K562 (cell line): ENCODE measurements at regions not wholly inside any gene's neighbourhood (a gene's known extent, or its start where the extent isn't known, plus 50 kb on each side); places are given as distances from the start of the nearest gene placed in this dataset.

Experiments used
- ATAC-seq: fragments of 200-7000 bp; cut with Tn5 transposase; 3 replicates; pipeline ENCODE4 v1.9.1; 2020; ENCODE audit warnings: moderate library complexity
- BruUV-seq: library from RNA; stranded (reverse); fragments of 400-500 nt; replicated peaks from 2 replicates; lab custom pipeline; 2021; lab: Mats Ljungman, UMichigan
- CTCF ChIA-PET: fragments of 300-600 bp; formaldehyde crosslinking; extraction: SDS; loops from one replicate; lab custom pipeline; 2021; ENCODE audit warnings: low intra/inter-chr PET ratio; lab: Yijun Ruan, JAX
- POLR2A ChIA-PET: fragments of 300-600, 350-650 bp; sonication (Branson Sonifier 250); formaldehyde crosslinking; extraction: SDS; loops from one replicate; lab custom pipeline; 2021; ENCODE audit warnings: antibody characterized with exemption, inconsistent platforms; lab: Yijun Ruan, JAX
- DNase-seq, 4 experiments: peaks; one replicate each; pipeline versions ENCODE4 v3.0.0 to v3.0.0-alpha.2; 2011 to 2018; ENCODE audit warnings: low spot score in 3 of 4, mixed read lengths in 3 of 4; ENCODE audit errors: extremely low read depth in 1 of 4
- FAIRE-seq: peaks from 2 replicates; lab custom pipeline; 2011; peaks lifted over from hg19 to GRCh38; lab: Jason Lieb, UNC
- H2AFZ ChIP-seq: 2 replicates; pipeline ENCODE4 v1.6.0; 2011; ENCODE audit warnings: low read depth, low read length, control low read depth, inconsistent platforms
- H3K27ac ChIP-seq: fragments of 200-600 bp; 3 replicates; pipeline ENCODE4 v1.8.0; 2011; ENCODE audit warnings: low read depth, mild to moderate bottlenecking, control low read depth, inconsistent platforms, low read length, moderate library complexity, mixed read lengths; ENCODE audit errors: extremely low read depth
- H3K27me3 ChIP-seq, 2 experiments: fragments of 300-600 bp in 1 of 2; 2 replicates in 1 of 2; 3 replicates in 1 of 2; pipeline versions ENCODE4 v1.6.0 to v1.8.0; 2011; ENCODE audit warnings: inconsistent platforms in 2 of 2, low read length in 2 of 2, mild to moderate bottlenecking in 1 of 2, mixed read lengths in 1 of 2, moderate library complexity in 1 of 2; ENCODE audit not compliant: control insufficient read depth in 2 of 2, insufficient read depth in 2 of 2
- H3K36me3 ChIP-seq: fragments of 300-600 bp; 3 replicates; pipeline ENCODE4 v1.8.0; 2011; ENCODE audit warnings: mild to moderate bottlenecking, low read length, inconsistent platforms; ENCODE audit not compliant: control insufficient read depth, insufficient read depth
- H3K4me1 ChIP-seq, 2 experiments: fragments of 200-600 bp in 1 of 2; replicated peaks in 1 of 2; 2 replicates in 1 of 2; 3 replicates in 1 of 2; pipeline versions ENCODE4 v1.5.1 to v1.8.0; 2011; ENCODE audit warnings: inconsistent platforms in 2 of 2, low read length in 2 of 2, mild to moderate bottlenecking in 1 of 2, mixed read lengths in 1 of 2, moderate library complexity in 1 of 2; ENCODE audit not compliant: control insufficient read depth in 2 of 2, insufficient read depth in 2 of 2
- H3K4me2 ChIP-seq: 2 replicates; pipeline ENCODE4 v1.6.1; 2011; ENCODE audit warnings: low read length, control low read depth, inconsistent platforms, mixed read lengths; ENCODE audit not compliant: insufficient read depth
- H3K4me3 ChIP-seq: fragments of 200-600 bp; sonication (generic), shearing (Covaris generic); 2 replicates; pipeline ENCODE4 v1.5.1; 2016; ENCODE audit warnings: control low read depth, inconsistent platforms
- H3K79me2 ChIP-seq: fragments of 200-600 bp; 3 replicates; pipeline ENCODE4 v1.8.0; 2011; ENCODE audit warnings: low read length, inconsistent platforms; ENCODE audit not compliant: control insufficient read depth, insufficient read depth
- H3K9ac ChIP-seq, 2 experiments: 2 replicates each; pipeline versions ENCODE4 v1.6.0 to v1.6.1; 2011; ENCODE audit warnings: low read depth in 2 of 2, low read length in 2 of 2, control low read depth in 1 of 2, inconsistent platforms in 1 of 2, mild to moderate bottlenecking in 1 of 2, mixed read lengths in 1 of 2; ENCODE audit not compliant: insufficient read depth in 1 of 2
- H3K9me1 ChIP-seq: one replicate; pipeline ENCODE4 v1.6.0; 2011; ENCODE audit warnings: inconsistent platforms, mild to moderate bottlenecking, low read length, moderate library complexity; ENCODE audit not compliant: control insufficient read depth, insufficient read depth
- H3K9me3 ChIP-seq: replicated peaks from 2 replicates; pipeline ENCODE4 v1.5.1; 2011; ENCODE audit warnings: low read depth, low read length, inconsistent platforms; ENCODE audit not compliant: control insufficient read depth, insufficient read depth
- H4K20me1 ChIP-seq: replicated peaks from 2 replicates; pipeline ENCODE4 v1.6.1; 2011; ENCODE audit warnings: low read length, inconsistent platforms, mixed read lengths; ENCODE audit not compliant: control insufficient read depth, insufficient read depth
- BACH1 ChIP-seq: fragments of 200-800 bp; sonication (Bioruptor generic); IDR thresholded peaks from 2 replicates; pipeline ENCODE4 v1.6.1; 2016; ENCODE audit warnings: missing genetic modification characterization, missing compliant biosample characterization
- CBFA2T2 ChIP-seq: fragments of 450-650 bp; conservative IDR thresholded peaks from 2 replicates; pipeline ENCODE4 v1.6.1; 2017; ENCODE audit warnings: mild to moderate bottlenecking
- FOXJ3 ChIP-seq: sonication (generic); formaldehyde crosslinking; IDR thresholded peaks from 2 replicates; pipeline ENCODE4 v1.4.0; 2020; ENCODE audit warnings: mild to moderate bottlenecking, missing genetic modification reagents
- MAZ ChIP-seq, 2 experiments: fragments of 450-650 bp in 1 of 2; sonication (generic) in 1 of 2; formaldehyde crosslinking; IDR thresholded peaks in 1 of 2; conservative IDR thresholded peaks in 1 of 2; 2 replicates each; pipeline versions ENCODE4 v1.4.0 to v1.5.0; 2020; ENCODE audit warnings: mild to moderate bottlenecking in 1 of 2, missing genetic modification reagents in 1 of 2
- MCM5 ChIP-seq: fragments of 450-650 bp; IDR thresholded peaks from 2 replicates; pipeline ENCODE4 v1.6.1; 2016; ENCODE audit warnings: low read depth
- NFATC3 ChIP-seq: fragments of 450-650 bp; IDR thresholded peaks from 2 replicates; pipeline ENCODE4 v1.6.1; 2017; ENCODE audit warnings: mild to moderate bottlenecking
- NR2F6 ChIP-seq: fragments of 450-650 bp; formaldehyde crosslinking; IDR thresholded peaks from 2 replicates; pipeline ENCODE4 v1.4.0; 2020; ENCODE audit warnings: mild to moderate bottlenecking
- PRMT5 ChIP-seq: sonication (generic); formaldehyde crosslinking; IDR thresholded peaks from 2 replicates; pipeline ENCODE4 v1.5.0; 2020; ENCODE audit warnings: missing genetic modification reagents
- RBM34 ChIP-seq: fragments of 200-400 bp; formaldehyde crosslinking; IDR thresholded peaks from 2 replicates; pipeline ENCODE4 v1.6.1; 2018; ENCODE audit warnings: low read length, borderline replicate concordance; ENCODE audit not compliant: insufficient read depth
- SIN3A ChIP-seq, 2 experiments: fragments of 150-350 bp in 1 of 2; IDR thresholded peaks; 2 replicates each; pipeline ENCODE4 v1.6.1; 2011 to 2016; ENCODE audit warnings: borderline replicate concordance in 2 of 2, low read depth in 2 of 2, low read length in 2 of 2, mild to moderate bottlenecking in 2 of 2, moderate library complexity in 2 of 2; ENCODE audit not compliant: control insufficient read depth in 1 of 2
- SMAD1 ChIP-seq: fragments of 150-350 bp; IDR thresholded peaks from 2 replicates; pipeline ENCODE4 v1.6.1; 2014; ENCODE audit warnings: low read length, low read depth; ENCODE audit not compliant: partially characterized antibody
- ZNF324 ChIP-seq: fragments of 250-450 bp; sonication (Bioruptor Pico); IDR thresholded peaks from 2 replicates; pipeline ENCODE4 v1.4.0; 2020; ENCODE audit warnings: mild to moderate bottlenecking
- ZNF584 ChIP-seq: fragments of 200-800 bp; sonication (Bioruptor generic); IDR thresholded peaks from 2 replicates; pipeline ENCODE4 v1.6.1; 2016; ENCODE audit warnings: low read depth, mild to moderate bottlenecking, missing genetic modification characterization, missing compliant biosample characterization
- ZNF780A ChIP-seq: fragments of 250-450 bp; sonication (Bioruptor Pico); IDR thresholded peaks from 2 replicates; pipeline ENCODE4 v1.5.0; 2021; ENCODE audit warnings: mild to moderate bottlenecking
- ZNF79 ChIP-seq: fragments of 250-450 bp; sonication (Bioruptor Pico); IDR thresholded peaks from 2 replicates; pipeline ENCODE4 v1.4.0; 2020; ENCODE audit warnings: low read depth, mild to moderate bottlenecking, moderate library complexity
- ZNF830 ChIP-seq: fragments of 250-450 bp; sonication (Bioruptor Pico); IDR thresholded peaks from 2 replicates; pipeline ENCODE4 v1.5.0; 2021; ENCODE audit warnings: mild to moderate bottlenecking
- WGBS: fragments of 100-300 bp; shearing (Covaris generic); methylation state at CpG from one replicate; pipeline ENCODE4 v1.1.6; 2016; ENCODE audit warnings: low coverage, mixed read lengths; ENCODE audit not compliant: insufficient coverage; ENCODE audit errors: missing lambda C conversion rate; 5-methylcytosine and 5-hydroxymethylcytosine counted together
- in situ Hi-C: fragments of 300-500 bp; cut with MboI; formaldehyde crosslinking; loops from 4 replicates; pipeline ENCODE4 v1.15.0; 2018; ENCODE audit warnings: inconsistent platforms, mixed read lengths
- intact Hi-C: fragments of 100-400 bp; cut with micrococcal nuclease; formaldehyde crosslinking; loops from 2 replicates; pipeline ENCODE4 v1.14.2; 2022
- TF ChIP-seq, protein P1 (sequence below): sonication (generic); formaldehyde crosslinking; IDR thresholded peaks from 2 replicates; pipeline ENCODE4 v1.8.0; 2022; ENCODE audit warnings: mild to moderate bottlenecking, missing genetic modification reagents
- TF ChIP-seq, protein P2 (sequence below): sonication (generic); formaldehyde crosslinking; IDR thresholded peaks from 2 replicates; pipeline ENCODE4 v1.4.0; 2020; ENCODE audit warnings: mild to moderate bottlenecking, missing genetic modification reagents
- TF ChIP-seq, protein P3 (sequence below): IDR thresholded peaks from 2 replicates; pipeline ENCODE4 v1.6.1; 2011; ENCODE audit not compliant: insufficient read length; ENCODE audit errors: extremely low read depth

DNA sequence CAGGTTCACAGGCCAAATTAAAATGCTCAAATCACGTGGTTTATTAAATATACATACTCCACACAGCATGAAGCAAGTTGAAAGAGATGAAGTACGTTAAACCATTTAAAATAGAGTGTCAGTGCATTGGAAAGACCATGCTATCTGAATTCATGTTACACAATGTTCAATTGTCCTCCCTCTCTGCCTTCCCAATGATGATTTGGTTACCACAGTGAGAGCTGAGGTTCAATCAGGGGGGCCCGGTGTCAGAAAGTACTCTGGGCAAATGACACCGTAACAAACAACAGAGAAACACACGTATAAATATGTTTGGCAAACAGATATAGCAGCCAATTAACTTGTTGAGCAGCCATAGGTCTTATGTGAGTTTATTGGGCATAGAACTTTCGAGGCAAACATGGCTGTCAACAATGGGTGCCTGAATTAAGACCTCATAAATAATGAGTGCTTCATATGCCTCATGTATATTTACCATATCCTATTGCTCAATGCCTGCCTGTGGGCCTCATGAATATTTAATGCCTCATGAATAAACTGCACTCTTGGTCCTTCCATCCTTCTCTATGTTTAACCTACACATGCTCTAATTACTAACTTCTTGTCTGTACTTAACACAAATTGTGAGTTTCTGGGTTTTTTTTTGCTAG is 641.5 kb downstream of the PLOD2 start:
- 2% methylated on average over 6 of the region's 6 CpGs for WGBS
- intact Hi-C loops (no loop called here), in situ Hi-C loops (no loop called here)
- Histone ChIP-seq H3K4me2 (no peak overlapping the region), H3K9me1 (no peaks in the 10 kb centered on the region), H2AFZ (no peak overlapping the region), H3K4me1 (no peaks in the 10 kb centered on the region), H3K27ac (no peak overlapping the region), H3K9ac (no peak overlapping the region), H3K27me3 (no peaks in the 10 kb centered on the region), H3K79me2 (no peaks in the 10 kb centered on the region), H3K9me3 (no peaks in the 10 kb centered on the region), H3K36me3 (no peaks in the 10 kb centered on the region), H4K20me1 (no peaks in the 10 kb centered on the region), H3K4me3 (no peak overlapping the region)
- ATAC-seq (no peak), FAIRE-seq (no peak), DNase-seq (no peak)
- no TSS peak for BruUV-seq
- POLR2A ChIA-PET = no interaction called here
- CTCF ChIA-PET = no interaction called here
- TF ChIP-seq CBFA2T2 (no peak), BACH1 (tag) (no peak), MAZ (CRISPR knock-in tag; conservative IDR thresholded peaks at IDR 0.05 in 1 of 2, IDR thresholded peaks at IDR 0.05 in 1 of 2) (no peak), ZNF584 (CRISPR knock-in tag) (no peak), ZNF79 (CRISPR knock-in tag) (no peak), RBM34 (no peak), MCM5 (no peak), ZNF780A (CRISPR knock-in tag) (no peak), NR2F6 (CRISPR knock-in tag) (no peak), ZNF324 (CRISPR knock-in tag) (no peak), NFATC3 (no peak), SIN3A (IDR thresholded peaks at IDR 0.05; ENCODE audit: borderline replicate concordance in 2 of 2, control insufficient read depth in 1 of 2, low read depth in 2 of 2, low read length in 2 of 2) (no peak), SMAD1 (no peak), FOXJ3 (no peak), PRMT5 (CRISPR knock-in tag) (no peak), ZNF830 (CRISPR knock-in tag) (no peak)
- TF ChIP-seq, protein P1, sequence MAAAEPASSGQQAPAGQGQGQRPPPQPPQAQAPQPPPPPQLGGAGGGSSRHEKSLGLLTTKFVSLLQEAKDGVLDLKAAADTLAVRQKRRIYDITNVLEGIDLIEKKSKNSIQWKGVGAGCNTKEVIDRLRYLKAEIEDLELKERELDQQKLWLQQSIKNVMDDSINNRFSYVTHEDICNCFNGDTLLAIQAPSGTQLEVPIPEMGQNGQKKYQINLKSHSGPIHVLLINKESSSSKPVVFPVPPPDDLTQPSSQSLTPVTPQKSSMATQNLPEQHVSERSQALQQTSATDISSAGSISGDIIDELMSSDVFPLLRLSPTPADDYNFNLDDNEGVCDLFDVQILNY = no peak
- TF ChIP-seq, protein P2, sequence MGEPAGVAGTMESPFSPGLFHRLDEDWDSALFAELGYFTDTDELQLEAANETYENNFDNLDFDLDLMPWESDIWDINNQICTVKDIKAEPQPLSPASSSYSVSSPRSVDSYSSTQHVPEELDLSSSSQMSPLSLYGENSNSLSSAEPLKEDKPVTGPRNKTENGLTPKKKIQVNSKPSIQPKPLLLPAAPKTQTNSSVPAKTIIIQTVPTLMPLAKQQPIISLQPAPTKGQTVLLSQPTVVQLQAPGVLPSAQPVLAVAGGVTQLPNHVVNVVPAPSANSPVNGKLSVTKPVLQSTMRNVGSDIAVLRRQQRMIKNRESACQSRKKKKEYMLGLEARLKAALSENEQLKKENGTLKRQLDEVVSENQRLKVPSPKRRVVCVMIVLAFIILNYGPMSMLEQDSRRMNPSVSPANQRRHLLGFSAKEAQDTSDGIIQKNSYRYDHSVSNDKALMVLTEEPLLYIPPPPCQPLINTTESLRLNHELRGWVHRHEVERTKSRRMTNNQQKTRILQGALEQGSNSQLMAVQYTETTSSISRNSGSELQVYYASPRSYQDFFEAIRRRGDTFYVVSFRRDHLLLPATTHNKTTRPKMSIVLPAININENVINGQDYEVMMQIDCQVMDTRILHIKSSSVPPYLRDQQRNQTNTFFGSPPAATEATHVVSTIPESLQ (CRISPR knock-in tag) = no peak
- TF ChIP-seq, protein P3, sequence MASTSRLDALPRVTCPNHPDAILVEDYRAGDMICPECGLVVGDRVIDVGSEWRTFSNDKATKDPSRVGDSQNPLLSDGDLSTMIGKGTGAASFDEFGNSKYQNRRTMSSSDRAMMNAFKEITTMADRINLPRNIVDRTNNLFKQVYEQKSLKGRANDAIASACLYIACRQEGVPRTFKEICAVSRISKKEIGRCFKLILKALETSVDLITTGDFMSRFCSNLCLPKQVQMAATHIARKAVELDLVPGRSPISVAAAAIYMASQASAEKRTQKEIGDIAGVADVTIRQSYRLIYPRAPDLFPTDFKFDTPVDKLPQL = no peak
